Omental fat pad (tissue), 3 donors: ENCODE measurements at regions not wholly inside any gene's neighbourhood (a gene's known extent, or its start where the extent isn't known, plus 50 kb on each side); places are given as distances from the start of the nearest gene placed in this dataset.
"Not testable (repeated sequence)": the region's sequence is repeated elsewhere in the genome, so short reads cannot be mapped to it uniquely, and the experiment has no call there.

Experiments
- ATAC-seq: fragments of 150-250 bp; one replicate; pipeline ENCODE4 v1.9.1; 2016; ENCODE audit warnings: mild to moderate bottlenecking, moderate library complexity; ENCODE audit not compliant: low FRiP score
- DNase-seq: peaks from one replicate; pipeline ENCODE4 v3.0.0-alpha.2; 2019; ENCODE audit warnings: low spot score
- CTCF ChIP-seq, 3 donors: fragments of 450-650 bp; IDR thresholded peaks; one replicate each; pipeline ENCODE4 v1.5.1; 2016 to 2017; ENCODE audit warnings: antibody characterized with exemption in 3 of 3, mild to moderate bottlenecking in 3 of 3, moderate library complexity in 2 of 3

GRCh38 chr12:63508543-63508942 lies 159.8 kb downstream of the DPY19L2 start:
- ATAC-seq: no peak
- no peak for DNase-seq
- TF ChIP-seq CTCF (IDR thresholded peaks at IDR 0.05): no peak

GRCh38 chr12:63499567-63499966 lies 168.7 kb downstream of the DPY19L2 start:
- no peak for TF ChIP-seq CTCF (IDR thresholded peaks at IDR 0.05)
- no peak for ATAC-seq
- DNase-seq: no peak

GRCh38 chr12:63498239-63498638 lies 170.1 kb downstream of the DPY19L2 start:
- ATAC-seq: no peak
- no peak for TF ChIP-seq CTCF (IDR thresholded peaks at IDR 0.05)
- no peak for DNase-seq

- DNase-seq: no peak
- no peak for TF ChIP-seq CTCF (IDR thresholded peaks at IDR 0.05)
- no peak for ATAC-seq
Measured at GRCh38 chr12:63496654-63497053, 171.6 kb downstream of the DPY19L2 start.

GRCh38 chr12:63495974-63496373 lies 172.3 kb downstream of the DPY19L2 start:
- TF ChIP-seq CTCF (IDR thresholded peaks at IDR 0.05): no peak
- ATAC-seq: no peak
- no peak for DNase-seq

- not testable (repeated sequence) for DNase-seq, ATAC-seq
Measured at GRCh38 chr12:63493357-63493756, 174.9 kb downstream of the DPY19L2 start.

GRCh38 chr12:63480186-63480585 lies 188.1 kb downstream of the DPY19L2 start:
- no peak for TF ChIP-seq CTCF (IDR thresholded peaks at IDR 0.05)
- DNase-seq: no peak
- no peak for ATAC-seq

GRCh38 chr12:63470161-63470560 lies 198.1 kb downstream of the DPY19L2 start:
- DNase-seq: no peak
- TF ChIP-seq CTCF (IDR thresholded peaks at IDR 0.05): no peak
- no peak for ATAC-seq
